ENCODE measurements at regions not wholly inside any gene's neighbourhood (a gene's known extent, or its start where the extent isn't known, plus 50 kb on each side); places are given as distances from the start of the nearest gene placed in this dataset.
"Not testable (repeated sequence)": the region's sequence is repeated elsewhere in the genome, so short reads cannot be mapped to it uniquely, and the experiment has no call there.

GRCh38 chr18:1438458-1438910 lies 533.8 kb downstream of the ADCYAP1 start:
- H3K4me3 Mint-ChIP-seq (ENCODE audit: low read depth) = no peak overlapping the region
- H3K9me3 Mint-ChIP-seq (ENCODE audit: low read depth) = no peaks in the 10 kb centered on the region
- H3K36me3 Mint-ChIP-seq (ENCODE audit: insufficient read depth) = no peaks in the 10 kb centered on the region
- no peak for DNase-seq (ENCODE audit: low spot score, unreplicated experiment)
- H3K27me3 Mint-ChIP-seq = peaks cover 3% of the 10 kb centered on the region
- no peak for TF ChIP-seq CTCF (IDR thresholded peaks at IDR 0.05; ENCODE audit: unreplicated experiment)
- H3K27ac Mint-ChIP-seq = no peak overlapping the region
- H3K4me1 Mint-ChIP-seq (ENCODE audit: low read depth) = no peaks in the 10 kb centered on the region

- no peak for DNase-seq (ENCODE audit: low spot score, unreplicated experiment)
- peaks cover 3% of the 10 kb centered on the region for H3K27me3 Mint-ChIP-seq
- H3K4me3 Mint-ChIP-seq (ENCODE audit: low read depth) = no peak overlapping the region
- no peaks in the 10 kb centered on the region for H3K4me1 Mint-ChIP-seq (ENCODE audit: low read depth)
- no peaks in the 10 kb centered on the region for H3K9me3 Mint-ChIP-seq (ENCODE audit: low read depth)
- H3K36me3 Mint-ChIP-seq (ENCODE audit: insufficient read depth) = no peaks in the 10 kb centered on the region
- H3K27ac Mint-ChIP-seq = no peak overlapping the region
- no peak for TF ChIP-seq CTCF (IDR thresholded peaks at IDR 0.05; ENCODE audit: unreplicated experiment)
Observed at GRCh38 chr18:1438967-1439366, 534.3 kb downstream of the ADCYAP1 start.

GRCh38 chr18:1444062-1444461 lies 539.4 kb downstream of the ADCYAP1 start:
- not testable (repeated sequence) for H3K4me1 Mint-ChIP-seq (ENCODE audit: low read depth); H3K27ac Mint-ChIP-seq; H3K36me3 Mint-ChIP-seq (ENCODE audit: insufficient read depth); H3K27me3 Mint-ChIP-seq; H3K9me3 Mint-ChIP-seq (ENCODE audit: low read depth); H3K4me3 Mint-ChIP-seq (ENCODE audit: low read depth); DNase-seq (ENCODE audit: low spot score, unreplicated experiment)

GRCh38 chr18:1446765-1447164 lies 542.1 kb downstream of the ADCYAP1 start:
- H3K4me3 Mint-ChIP-seq (ENCODE audit: low read depth) = no peak overlapping the region
- no peak for TF ChIP-seq CTCF (IDR thresholded peaks at IDR 0.05; ENCODE audit: unreplicated experiment)
- no peaks in the 10 kb centered on the region for H3K36me3 Mint-ChIP-seq (ENCODE audit: insufficient read depth)
- H3K27ac Mint-ChIP-seq = no peak overlapping the region
- no peaks in the 10 kb centered on the region for H3K4me1 Mint-ChIP-seq (ENCODE audit: low read depth)
- DNase-seq (ENCODE audit: low spot score, unreplicated experiment) = no peak
- H3K27me3 Mint-ChIP-seq = no peaks in the 10 kb centered on the region
- no peaks in the 10 kb centered on the region for H3K9me3 Mint-ChIP-seq (ENCODE audit: low read depth)

- H3K4me3 Mint-ChIP-seq (ENCODE audit: low read depth) = no peak overlapping the region
- H3K4me1 Mint-ChIP-seq (ENCODE audit: low read depth) = no peaks in the 10 kb centered on the region
- no peak for DNase-seq (ENCODE audit: low spot score, unreplicated experiment)
- H3K27me3 Mint-ChIP-seq = no peaks in the 10 kb centered on the region
- H3K9me3 Mint-ChIP-seq (ENCODE audit: low read depth) = peaks cover 6% of the 10 kb centered on the region
- no peak for TF ChIP-seq CTCF (IDR thresholded peaks at IDR 0.05; ENCODE audit: unreplicated experiment)
- no peak overlapping the region for H3K27ac Mint-ChIP-seq
- peaks cover 1% of the 10 kb centered on the region for H3K36me3 Mint-ChIP-seq (ENCODE audit: insufficient read depth)
Observed at GRCh38 chr18:1452821-1453220, 548.1 kb downstream of the ADCYAP1 start.

GRCh38 chr18:1455605-1456004 lies 550.9 kb downstream of the ADCYAP1 start:
- peaks cover 6% of the 10 kb centered on the region for H3K9me3 Mint-ChIP-seq (ENCODE audit: low read depth)
- H3K36me3 Mint-ChIP-seq (ENCODE audit: insufficient read depth) = peaks cover 1% of the 10 kb centered on the region
- no peaks in the 10 kb centered on the region for H3K27me3 Mint-ChIP-seq
- H3K4me1 Mint-ChIP-seq (ENCODE audit: low read depth) = no peaks in the 10 kb centered on the region
- no peak for TF ChIP-seq CTCF (IDR thresholded peaks at IDR 0.05; ENCODE audit: unreplicated experiment)
- H3K27ac Mint-ChIP-seq = no peak overlapping the region
- no peak overlapping the region for H3K4me3 Mint-ChIP-seq (ENCODE audit: low read depth)
- DNase-seq (ENCODE audit: low spot score, unreplicated experiment) = no peak
